ENCODE measurements at regions not wholly inside any gene's neighbourhood (a gene's known extent, or its start where the extent isn't known, plus 50 kb on each side); places are given as distances from the start of the nearest gene placed in this dataset.
A peak's percentile ranks its signal among the peaks of the same experiment; 100 is the strongest.

- H3K27ac ChIP-seq, result no peak overlapping the region
- H3K9me3 ChIP-seq, result no peaks in the 10 kb centered on the region
- H3K36me3 ChIP-seq, result no peaks in the 10 kb centered on the region
- 77 to 84% methylated on average over 32 of the region's 32 CpGs for WGBS, 2 donors
- TF ChIP-seq POLR2A (IDR thresholded peaks at IDR 0.05) (no peak), CTCF (IDR thresholded peaks at IDR 0.05) (no peak)
- intact Hi-C loops (cut with DNase I), result no loop called here
- no peaks in the 10 kb centered on the region for H3K27me3 ChIP-seq
- no peaks in the 10 kb centered on the region for H3K4me1 ChIP-seq
- H3K4me3 ChIP-seq, result no peak overlapping the region
- no peak for DNase-seq
Observed at GRCh38 chr22:48745842-48746788, 1081.6 kb downstream of the BRD1 start.

GRCh38 chr22:48744967-48745841, 1082.5 kb downstream of the BRD1 start:
- Histone ChIP-seq H3K36me3 (no peaks in the 10 kb centered on the region), H3K9me3 (no peaks in the 10 kb centered on the region), H3K4me3 (no peak overlapping the region), H3K4me1 (no peaks in the 10 kb centered on the region), H3K27me3 (no peaks in the 10 kb centered on the region), H3K27ac (no peak overlapping the region)
- intact Hi-C loops (cut with DNase I), result no loop called here
- DNase-seq, result no peak
- WGBS, 2 donors, result 90 to 94% methylated on average over 40 of the region's 40 CpGs
- TF ChIP-seq EP300 (IDR thresholded peaks at IDR 0.05) (no peak), POLR2A (IDR thresholded peaks at IDR 0.05) (no peak)

DNA sequence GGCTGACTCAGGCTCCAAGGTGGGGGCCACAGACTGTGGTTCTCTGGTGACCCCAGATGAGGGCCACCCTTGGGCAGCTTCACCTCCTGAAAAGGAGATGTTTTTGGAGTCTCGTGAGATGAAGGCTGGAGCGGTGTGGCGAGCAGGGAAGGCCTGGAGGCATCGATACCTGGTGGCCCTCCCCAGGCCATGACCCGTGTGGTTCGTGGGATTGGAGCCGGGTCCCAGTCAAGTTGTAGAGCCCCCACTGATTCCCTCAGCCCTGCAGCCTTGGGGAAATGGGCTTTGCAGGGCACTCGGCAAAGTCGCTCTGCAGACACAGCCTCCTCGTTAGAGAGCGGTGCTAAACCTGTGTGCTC, 1083.4 kb downstream of the BRD1 start:
- intact Hi-C loops (cut with DNase I), result no loop called here
- no peak overlapping the region for H3K4me3 ChIP-seq
- no peaks in the 10 kb centered on the region for H3K36me3 ChIP-seq
- no peak for DNase-seq
- H3K9me3 ChIP-seq, result no peaks in the 10 kb centered on the region
- no peak overlapping the region for H3K27ac ChIP-seq
- no peak for TF ChIP-seq POLR2AphosphoS5 (IDR thresholded peaks at IDR 0.05)
- TF ChIP-seq CTCF (IDR thresholded peaks at IDR 0.05), result no peak
- no peak for TF ChIP-seq POLR2A (IDR thresholded peaks at IDR 0.05)
- no peak for TF ChIP-seq EP300 (IDR thresholded peaks at IDR 0.05)
- H3K27me3 ChIP-seq, result no peaks in the 10 kb centered on the region
- 91 to 93% methylated on average over 11 of the region's 11 CpGs for WGBS, 2 donors
- no peaks in the 10 kb centered on the region for H3K4me1 ChIP-seq

GRCh38 chr22:48743601-48744282, 1083.9 kb downstream of the BRD1 start:
- H3K36me3 ChIP-seq, result no peaks in the 10 kb centered on the region
- no peaks in the 10 kb centered on the region for H3K9me3 ChIP-seq
- H3K4me3 ChIP-seq, result no peak overlapping the region
- 70 to 86% methylated on average over 32 of the region's 32 CpGs for WGBS, 2 donors
- no peaks in the 10 kb centered on the region for H3K4me1 ChIP-seq
- H3K27ac ChIP-seq, result no peak overlapping the region
- intact Hi-C loops (cut with DNase I), result no loop called here
- TF ChIP-seq POLR2AphosphoS5 (IDR thresholded peaks at IDR 0.05) (no peak), POLR2A (IDR thresholded peaks at IDR 0.05) (no peak), CTCF (IDR thresholded peaks at IDR 0.05) (no peak), EP300 (IDR thresholded peaks at IDR 0.05) (no peak)
- peak; percentile 54 for DNase-seq
- no peaks in the 10 kb centered on the region for H3K27me3 ChIP-seq
